MM.1S (cell line): ENCODE measurements at regions not wholly inside any gene's neighbourhood (a gene's known extent, or its start where the extent isn't known, plus 50 kb on each side); places are given as distances from the start of the nearest gene placed in this dataset.
A peak's percentile ranks its signal among the peaks of the same experiment; 100 is the strongest.

Experiments used
- DNase-seq: peaks from one replicate; pipeline ENCODE4 v3.0.0-alpha.2; 2015
- H2AFZ ChIP-seq: fragments of 300-600 bp; sonication (generic); 2 replicates; pipeline ENCODE4 v1.6.0; 2016; ENCODE audit warnings: antibody characterized with exemption, low read length
- H3F3A ChIP-seq: fragments of 300-600 bp; sonication (generic); 2 replicates; pipeline ENCODE4 v1.6.1; 2016; ENCODE audit warnings: mild to moderate bottlenecking, antibody characterized with exemption, low read length, moderate library complexity, mixed read lengths; ENCODE audit not compliant: insufficient read depth
- H3K27ac ChIP-seq: fragments of 300-600 bp; sonication (generic); 2 replicates; pipeline ENCODE4 v1.5.1; 2016; ENCODE audit warnings: mild to moderate bottlenecking, low read length
- H3K27me3 ChIP-seq: fragments of 300-600 bp; sonication (generic); replicated peaks from 2 replicates; pipeline ENCODE4 v1.6.0; 2016; ENCODE audit warnings: low read length; ENCODE audit not compliant: insufficient read depth
- H3K36me3 ChIP-seq: fragments of 300-600 bp; sonication (generic); replicated peaks from 2 replicates; pipeline ENCODE4 v1.6.1; 2016; ENCODE audit warnings: mild to moderate bottlenecking, low read length, mixed read lengths; ENCODE audit not compliant: insufficient read depth
- H3K4me1 ChIP-seq: fragments of 300-600 bp; sonication (generic); 2 replicates; pipeline ENCODE4 v1.6.1; 2016; ENCODE audit warnings: low read length, mixed read lengths
- H3K4me2 ChIP-seq: fragments of 300-600 bp; sonication (generic); 2 replicates; pipeline ENCODE4 v1.6.0; 2016; ENCODE audit warnings: low read depth, low read length
- H3K4me3 ChIP-seq: fragments of 300-600 bp; sonication (generic); 2 replicates; pipeline ENCODE4 v1.5.1; 2016; ENCODE audit warnings: low read length, mixed read lengths
- H3K79me2 ChIP-seq: fragments of 300-600 bp; sonication (generic); 2 replicates; pipeline ENCODE4 v1.6.1; 2016; ENCODE audit warnings: mixed run types, low read length, mixed read lengths
- H3K9ac ChIP-seq: fragments of 300-600 bp; sonication (generic); 2 replicates; pipeline ENCODE4 v1.6.1; 2016; ENCODE audit warnings: low read length, mixed read lengths
- H3K9me2 ChIP-seq: fragments of 300-600 bp; sonication (generic); replicated peaks from 2 replicates; pipeline ENCODE4 v1.6.1; 2016; ENCODE audit warnings: mild to moderate bottlenecking, low read length, mixed read lengths; ENCODE audit not compliant: insufficient read depth
- H3K9me3 ChIP-seq: fragments of 300-600 bp; sonication (generic); replicated peaks from 2 replicates; pipeline ENCODE4 v1.6.1; 2016; ENCODE audit warnings: mild to moderate bottlenecking, low read length, mixed read lengths; ENCODE audit not compliant: insufficient read depth
- H4K20me1 ChIP-seq: fragments of 300-600 bp; sonication (generic); 2 replicates; pipeline ENCODE4 v1.6.1; 2016; ENCODE audit warnings: mild to moderate bottlenecking, low read length, moderate library complexity, mixed read lengths; ENCODE audit not compliant: insufficient read depth
- EZH2 ChIP-seq: fragments of 300-600 bp; sonication (generic); optimal IDR thresholded peaks from 2 replicates; pipeline ENCODE3; 2017; ENCODE audit warnings: low read depth, mild to moderate bottlenecking, antibody characterized with exemption, low read length, mixed read lengths
- EZH2phosphoT487 ChIP-seq: fragments of 300-600 bp; sonication (generic); IDR thresholded peaks from 2 replicates; pipeline ENCODE4 v1.6.1; 2018; ENCODE audit warnings: antibody characterized with exemption, low read length
- TF ChIP-seq, protein P1 (sequence below): fragments of 300-600 bp; sonication (generic); IDR thresholded peaks from 2 replicates; pipeline ENCODE4 v1.5.1; 2016; ENCODE audit warnings: antibody characterized with exemption, low read length, mixed read lengths

DNA sequence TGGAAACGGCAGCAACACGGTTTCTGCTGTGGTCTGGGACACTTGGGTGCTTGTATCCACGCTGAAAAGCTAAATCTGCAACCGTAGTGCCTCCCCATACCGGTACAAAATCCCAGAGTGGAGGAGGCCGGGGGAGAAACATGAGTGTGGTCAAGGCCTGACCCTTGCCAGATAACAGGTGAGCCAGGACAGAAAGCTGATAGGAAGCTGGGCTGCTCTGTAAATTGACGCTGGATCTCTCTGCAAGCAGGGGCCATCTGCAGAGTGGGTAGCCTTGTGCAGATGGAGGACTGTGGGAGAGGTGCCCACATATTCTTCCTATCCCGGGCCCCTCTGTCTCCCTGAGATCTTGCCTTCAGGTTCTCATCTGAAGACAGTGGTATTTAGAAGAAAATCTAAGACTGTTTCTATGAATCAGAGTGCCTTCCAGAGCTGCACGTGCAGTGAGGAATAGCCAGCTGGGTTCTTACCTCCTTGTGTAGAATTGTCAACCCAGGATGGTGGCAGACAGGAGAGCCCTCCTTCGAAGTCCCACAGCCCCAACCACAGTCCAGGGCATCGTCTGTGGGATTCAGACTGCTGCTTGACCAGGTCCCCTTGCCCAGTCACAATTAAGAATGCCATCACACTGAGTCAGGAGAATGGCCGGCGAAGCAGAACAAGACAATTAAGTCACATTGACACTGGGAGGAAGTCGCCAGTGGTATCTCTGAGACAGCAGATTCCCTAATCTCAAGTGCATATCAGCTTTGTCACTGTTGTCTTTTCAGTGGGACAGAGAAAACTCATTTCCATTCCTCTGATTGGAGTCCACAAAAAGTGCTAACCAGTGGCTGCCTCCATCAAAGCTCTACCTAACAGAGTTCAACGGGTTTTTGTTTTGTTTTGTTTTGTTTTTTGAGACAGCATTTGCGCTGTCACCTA is 100.0 kb upstream of the RIPOR2 start:
- Histone ChIP-seq H3K4me1 (peaks cover 24% of the 10 kb centered on the region), H3K79me2 (no peaks in the 10 kb centered on the region), H4K20me1 (no peaks in the 10 kb centered on the region), H3K4me3 (peak overlapping the region; percentile 49; the same call in 1 of the 2 replicates), H3K9ac (peak overlapping the region; percentile 26; the same call in 1 of the 2 replicates), H3K9me2 (no peaks in the 10 kb centered on the region), H3K4me2 (peak overlapping the region; percentile 82), H3K27me3 (no peaks in the 10 kb centered on the region), H3K27ac (peak overlapping the region; percentile 39; the same call in 1 of the 2 replicates), H2AFZ (peak overlapping the region; percentile 65), H3K36me3 (no peaks in the 10 kb centered on the region), H3K9me3 (no peaks in the 10 kb centered on the region), H3F3A (peaks cover 20% of the 10 kb centered on the region)
- TF ChIP-seq, protein P1, sequence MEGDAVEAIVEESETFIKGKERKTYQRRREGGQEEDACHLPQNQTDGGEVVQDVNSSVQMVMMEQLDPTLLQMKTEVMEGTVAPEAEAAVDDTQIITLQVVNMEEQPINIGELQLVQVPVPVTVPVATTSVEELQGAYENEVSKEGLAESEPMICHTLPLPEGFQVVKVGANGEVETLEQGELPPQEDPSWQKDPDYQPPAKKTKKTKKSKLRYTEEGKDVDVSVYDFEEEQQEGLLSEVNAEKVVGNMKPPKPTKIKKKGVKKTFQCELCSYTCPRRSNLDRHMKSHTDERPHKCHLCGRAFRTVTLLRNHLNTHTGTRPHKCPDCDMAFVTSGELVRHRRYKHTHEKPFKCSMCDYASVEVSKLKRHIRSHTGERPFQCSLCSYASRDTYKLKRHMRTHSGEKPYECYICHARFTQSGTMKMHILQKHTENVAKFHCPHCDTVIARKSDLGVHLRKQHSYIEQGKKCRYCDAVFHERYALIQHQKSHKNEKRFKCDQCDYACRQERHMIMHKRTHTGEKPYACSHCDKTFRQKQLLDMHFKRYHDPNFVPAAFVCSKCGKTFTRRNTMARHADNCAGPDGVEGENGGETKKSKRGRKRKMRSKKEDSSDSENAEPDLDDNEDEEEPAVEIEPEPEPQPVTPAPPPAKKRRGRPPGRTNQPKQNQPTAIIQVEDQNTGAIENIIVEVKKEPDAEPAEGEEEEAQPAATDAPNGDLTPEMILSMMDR: no peak
- TF ChIP-seq EZH2 (no peak), EZH2phosphoT487 (no peak)
- DNase-seq: no peak

DNA sequence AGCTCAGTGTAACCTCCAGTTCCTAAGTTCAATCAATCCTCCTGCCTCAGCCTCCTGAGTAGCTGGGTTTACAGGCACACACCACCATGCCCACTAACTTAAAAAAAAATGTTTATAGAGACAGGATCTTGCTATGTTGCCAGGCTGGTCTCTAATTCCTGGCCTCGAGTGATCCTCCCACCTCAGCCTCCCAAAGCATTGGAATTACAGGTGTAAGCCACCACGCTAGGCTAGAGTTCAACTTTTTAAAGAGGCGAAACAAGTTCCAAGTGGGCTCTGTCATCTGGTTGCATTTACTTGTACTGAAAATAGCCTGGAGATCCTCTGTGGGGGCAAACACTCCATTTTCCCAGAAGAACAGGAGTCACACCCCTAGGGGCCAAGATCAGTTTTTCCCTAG is 100.7 kb upstream of the RIPOR2 start:
- TF ChIP-seq EZH2phosphoT487: no peak
- TF ChIP-seq, protein P1: no peak
- TF ChIP-seq EZH2: no peak
- Histone ChIP-seq H3K27me3 (no peaks in the 10 kb centered on the region), H3K36me3 (no peaks in the 10 kb centered on the region), H3K9me3 (no peaks in the 10 kb centered on the region), H2AFZ (no peak overlapping the region), H3K4me1 (peaks cover 24% of the 10 kb centered on the region), H3F3A (peaks cover 20% of the 10 kb centered on the region), H3K9me2 (no peaks in the 10 kb centered on the region), H3K27ac (no peak overlapping the region), H4K20me1 (no peaks in the 10 kb centered on the region), H3K9ac (no peak overlapping the region), H3K4me3 (no peak overlapping the region), H3K79me2 (no peaks in the 10 kb centered on the region), H3K4me2 (no peak overlapping the region)
- DNase-seq: no peak

DNA sequence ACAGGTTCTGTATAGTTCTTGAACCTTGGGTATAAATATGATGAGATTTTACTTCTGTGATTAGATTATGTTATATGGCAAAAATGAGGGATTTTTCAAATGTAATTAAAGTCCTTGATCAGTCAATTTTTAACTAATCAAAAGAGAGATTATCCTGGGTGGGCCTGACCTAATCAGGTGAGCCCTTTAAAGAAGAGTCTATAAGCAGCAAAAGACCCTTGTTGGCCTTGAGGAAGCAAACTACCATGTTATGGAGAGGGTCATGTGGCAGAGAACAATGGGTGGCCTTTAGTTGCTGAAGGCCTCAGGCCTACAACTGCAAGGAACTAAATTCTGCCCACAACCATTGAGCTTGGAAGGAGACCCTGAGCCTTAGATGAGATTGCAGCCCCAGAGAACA is 102.5 kb upstream of the RIPOR2 start:
- no peak for DNase-seq
- H3K9me3 ChIP-seq: no peaks in the 10 kb centered on the region
- H3K9ac ChIP-seq: no peak overlapping the region
- peaks cover 20% of the 10 kb centered on the region for H3F3A ChIP-seq
- H3K9me2 ChIP-seq: no peaks in the 10 kb centered on the region
- H3K27me3 ChIP-seq: no peaks in the 10 kb centered on the region
- no peaks in the 10 kb centered on the region for H3K79me2 ChIP-seq
- no peaks in the 10 kb centered on the region for H4K20me1 ChIP-seq
- no peaks in the 10 kb centered on the region for H3K36me3 ChIP-seq
- H3K4me2 ChIP-seq: no peak overlapping the region
- H2AFZ ChIP-seq: no peak overlapping the region
- H3K4me3 ChIP-seq: no peak overlapping the region
- no peak overlapping the region for H3K27ac ChIP-seq
- peaks cover 24% of the 10 kb centered on the region for H3K4me1 ChIP-seq
- TF ChIP-seq, protein P1: no peak
- no peak for TF ChIP-seq EZH2phosphoT487
- TF ChIP-seq EZH2: no peak
